Fibroblast of skin of right quadriceps (primary cell): ENCODE measurements at regions not wholly inside any gene's neighbourhood (a gene's known extent, or its start where the extent isn't known, plus 50 kb on each side); places are given as distances from the start of the nearest gene placed in this dataset.
"Not testable (repeated sequence)": the region's sequence is repeated elsewhere in the genome, so short reads cannot be mapped to it uniquely, and the experiment has no call there.

Experiments
- DNase-seq: peaks from one replicate; pipeline ENCODE4 v3.0.0-alpha.2; 2013

DNA sequence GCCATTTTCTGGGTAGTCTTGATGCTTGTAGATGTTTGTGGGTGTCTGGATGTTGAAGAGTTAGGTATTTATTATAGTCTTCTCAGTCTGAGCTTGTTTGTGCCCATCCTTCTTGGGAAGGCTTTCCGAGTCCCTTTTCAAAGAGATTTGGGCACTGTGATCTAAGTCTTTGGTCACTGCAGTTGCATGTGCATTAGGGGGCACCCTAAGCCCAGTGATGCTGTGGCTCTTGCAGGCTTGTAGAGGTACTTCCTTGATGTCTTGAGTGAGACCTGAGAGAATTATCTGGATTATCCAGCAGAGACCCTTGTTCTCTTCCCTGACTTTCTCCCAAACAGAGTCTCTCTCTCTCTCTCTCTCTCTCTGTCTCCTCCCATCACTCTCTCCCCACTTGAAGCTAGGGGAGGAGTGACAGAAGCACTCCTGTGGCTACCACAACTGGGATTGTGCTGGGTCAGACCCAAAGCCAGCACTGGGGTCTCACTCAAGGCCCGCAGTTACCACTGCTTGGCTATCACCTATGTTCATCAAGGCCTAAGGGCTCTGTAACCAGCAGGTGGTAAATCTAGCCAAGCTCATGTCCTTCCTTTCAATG is 68.5 kb downstream of the TMCO5A start:
- DNase-seq = peak; percentile 77

DNA sequence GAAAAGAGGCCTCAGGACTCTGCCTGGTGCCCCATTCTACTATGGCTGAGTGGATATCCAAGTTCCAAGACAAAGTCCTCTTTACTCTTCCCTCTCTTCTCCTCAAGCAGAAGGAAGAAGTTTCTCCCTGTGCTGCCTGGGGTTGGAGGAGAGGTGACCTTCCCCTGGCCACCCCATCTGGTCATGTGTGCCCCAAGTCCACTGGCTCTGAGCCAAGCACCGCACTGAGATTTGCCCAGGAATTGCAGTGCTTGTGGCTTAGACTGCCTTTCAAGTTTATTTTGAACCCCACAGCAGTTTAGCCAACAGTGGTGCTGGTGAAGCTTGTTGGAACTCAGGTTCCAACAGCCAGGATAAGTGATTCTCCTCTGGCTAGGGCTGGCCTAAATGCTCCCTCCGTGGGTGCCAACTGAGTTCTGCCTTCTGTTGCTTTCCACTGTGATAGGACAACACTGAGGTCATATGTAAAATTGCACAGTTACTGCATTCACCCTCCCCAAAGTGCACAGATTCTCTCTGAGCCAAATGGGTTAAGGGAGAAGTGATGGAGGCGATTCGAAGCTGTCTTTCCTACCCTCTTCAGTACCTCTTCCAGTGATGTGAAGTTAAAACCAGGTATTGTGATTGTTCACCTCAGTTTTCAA is 69.9 kb downstream of the TMCO5A start:
- DNase-seq = no peak

GRCh38 chr15:38005953-38006808 is 71.7 kb downstream of the TMCO5A start:
- DNase-seq = no peak

GRCh38 chr15:38010395-38010794 is 76.0 kb downstream of the TMCO5A start:
- peak; percentile 54 for DNase-seq

GRCh38 chr15:38012894-38013293 is 78.5 kb downstream of the TMCO5A start:
- DNase-seq = no peak

DNA sequence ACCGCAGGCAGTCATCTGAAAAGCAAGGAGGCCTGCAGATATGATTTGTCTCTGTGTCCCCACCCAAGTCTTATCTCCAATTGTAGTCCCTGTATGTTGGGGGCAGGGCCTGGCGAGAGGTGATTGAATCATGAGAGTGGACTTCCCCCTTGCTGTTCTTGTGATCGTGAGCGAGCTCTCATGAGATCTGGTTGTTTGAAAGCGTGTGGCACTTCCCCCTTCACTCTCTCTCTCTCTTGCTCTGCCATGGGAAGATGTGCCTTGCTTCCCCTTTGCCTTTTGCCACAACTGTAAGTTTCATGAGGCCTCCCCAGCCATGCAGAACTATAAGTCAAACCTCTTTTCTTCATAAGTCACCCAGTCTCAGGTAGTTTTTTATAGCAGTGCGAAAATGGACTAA is 83.3 kb downstream of the TMCO5A start:
- DNase-seq = no peak

- DNase-seq = no peak
These were observed 84.6 kb downstream of the TMCO5A start for GRCh38 chr15:38019066-38019465.

DNA sequence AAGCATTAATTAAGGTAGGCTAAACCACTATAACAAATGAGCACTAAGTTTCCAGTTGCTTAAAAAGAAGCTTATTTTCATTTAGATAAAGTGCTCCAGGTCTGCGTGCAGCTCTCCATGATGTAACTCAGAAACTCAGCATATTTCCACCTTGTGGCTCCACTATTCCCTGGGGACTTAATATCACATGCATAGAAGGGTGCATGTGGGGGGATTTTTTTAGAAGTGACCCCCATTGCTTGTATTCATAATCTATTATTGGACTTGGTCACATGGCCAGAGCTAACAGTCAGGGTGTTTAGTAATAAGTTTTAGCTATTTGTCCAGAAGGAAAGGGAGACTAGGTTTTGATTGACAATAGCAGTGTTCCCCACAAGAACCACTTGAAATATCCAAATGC is 86.8 kb downstream of the TMCO5A start:
- no peak for DNase-seq

GRCh38 chr15:38024293-38025091 is 90.1 kb downstream of the TMCO5A start:
- no peak for DNase-seq

DNA sequence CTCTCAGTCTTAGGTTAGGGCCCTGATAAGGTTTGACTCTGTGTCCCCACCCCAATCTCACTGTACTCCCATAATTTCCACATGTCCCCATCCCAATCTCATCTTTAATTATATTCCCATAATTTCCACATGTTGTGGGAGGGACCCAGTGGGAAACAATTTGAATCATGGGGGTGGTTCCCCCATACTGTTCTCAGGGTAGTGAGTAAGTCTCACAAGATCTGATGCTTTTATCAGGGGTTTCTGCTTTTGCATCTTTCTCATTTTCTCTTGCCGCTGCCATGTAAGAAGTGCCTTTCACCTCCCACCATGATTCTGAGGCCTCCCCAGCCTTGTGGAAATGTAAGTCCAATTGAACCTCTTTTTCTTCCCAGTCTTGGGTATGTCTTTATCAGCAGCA is 91.2 kb downstream of the TMCO5A start:
- DNase-seq = not testable (repeated sequence)

GRCh38 chr15:38028869-38029268 is 94.4 kb downstream of the TMCO5A start:
- peak; percentile 39 for DNase-seq

DNA sequence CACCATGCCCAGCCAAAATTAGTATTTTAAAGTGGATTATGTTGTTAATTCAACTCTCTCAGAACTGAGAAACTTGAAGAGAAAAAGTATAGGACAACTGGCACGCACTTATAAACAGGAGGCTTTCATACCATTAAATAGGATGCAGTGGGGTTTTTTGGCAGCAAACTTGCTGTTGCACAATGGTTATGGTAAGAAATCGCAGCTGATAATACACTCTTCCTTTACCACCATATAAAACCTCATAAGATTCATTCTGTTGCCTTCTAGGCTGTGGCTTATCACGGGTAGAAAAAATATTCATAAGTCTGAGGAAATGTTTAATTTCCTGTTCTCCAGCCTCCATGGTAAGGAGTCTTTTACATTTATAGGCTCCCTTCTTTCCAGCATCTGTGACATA is 95.3 kb downstream of the TMCO5A start:
- DNase-seq = peak; percentile 55

DNA sequence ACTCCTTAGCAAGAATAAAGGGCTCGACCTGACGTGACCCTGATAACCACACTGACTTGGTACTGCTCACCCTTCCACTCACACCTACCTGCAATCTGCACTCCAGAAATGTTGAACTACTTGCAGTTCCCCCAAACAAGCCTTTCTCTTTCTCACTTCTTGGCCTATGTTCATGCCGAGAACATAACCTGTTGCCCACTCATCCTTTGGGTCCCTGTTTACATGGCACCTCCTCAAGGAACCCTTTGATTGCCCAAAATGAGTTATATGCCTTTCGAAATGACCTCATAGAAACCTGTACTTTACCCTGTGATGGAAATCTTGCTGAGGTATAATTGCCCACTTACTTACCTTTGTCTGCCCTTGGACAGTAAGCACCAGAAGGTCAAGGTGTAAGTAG is 96.2 kb downstream of the TMCO5A start:
- DNase-seq = no peak

- DNase-seq = no peak
These were observed 101.3 kb downstream of the TMCO5A start for GRCh38 chr15:38035701-38036100.

- DNase-seq = no peak
These were observed 102.4 kb downstream of the TMCO5A start for GRCh38 chr15:38036790-38037338.

GRCh38 chr15:38038659-38039442 is 104.4 kb downstream of the TMCO5A start:
- DNase-seq = peak; percentile 92

DNA sequence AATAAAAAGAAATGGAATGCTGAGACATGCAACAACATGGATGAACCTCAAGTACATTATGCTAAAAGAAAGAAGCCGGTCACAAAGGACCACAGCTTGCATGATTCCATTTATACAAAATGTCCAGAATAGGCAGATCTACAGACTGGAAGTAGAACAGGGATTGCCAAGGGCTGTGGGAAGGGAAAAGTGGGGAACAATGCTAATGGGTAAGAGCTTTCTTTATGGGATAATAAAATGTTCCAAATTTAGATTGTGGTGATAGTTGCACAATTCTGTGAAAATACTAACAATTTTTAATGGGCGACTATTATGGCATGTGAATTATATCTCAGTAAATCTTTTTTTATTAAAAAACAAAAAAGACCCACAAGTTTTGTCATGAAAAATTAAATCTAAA is 106.2 kb downstream of the TMCO5A start:
- peak; percentile 57 for DNase-seq

- DNase-seq = peak; percentile 85
These were observed 107.1 kb downstream of the TMCO5A start for GRCh38 chr15:38041576-38041975.

GRCh38 chr15:38042211-38042610 is 107.8 kb downstream of the TMCO5A start:
- no peak for DNase-seq

DNA sequence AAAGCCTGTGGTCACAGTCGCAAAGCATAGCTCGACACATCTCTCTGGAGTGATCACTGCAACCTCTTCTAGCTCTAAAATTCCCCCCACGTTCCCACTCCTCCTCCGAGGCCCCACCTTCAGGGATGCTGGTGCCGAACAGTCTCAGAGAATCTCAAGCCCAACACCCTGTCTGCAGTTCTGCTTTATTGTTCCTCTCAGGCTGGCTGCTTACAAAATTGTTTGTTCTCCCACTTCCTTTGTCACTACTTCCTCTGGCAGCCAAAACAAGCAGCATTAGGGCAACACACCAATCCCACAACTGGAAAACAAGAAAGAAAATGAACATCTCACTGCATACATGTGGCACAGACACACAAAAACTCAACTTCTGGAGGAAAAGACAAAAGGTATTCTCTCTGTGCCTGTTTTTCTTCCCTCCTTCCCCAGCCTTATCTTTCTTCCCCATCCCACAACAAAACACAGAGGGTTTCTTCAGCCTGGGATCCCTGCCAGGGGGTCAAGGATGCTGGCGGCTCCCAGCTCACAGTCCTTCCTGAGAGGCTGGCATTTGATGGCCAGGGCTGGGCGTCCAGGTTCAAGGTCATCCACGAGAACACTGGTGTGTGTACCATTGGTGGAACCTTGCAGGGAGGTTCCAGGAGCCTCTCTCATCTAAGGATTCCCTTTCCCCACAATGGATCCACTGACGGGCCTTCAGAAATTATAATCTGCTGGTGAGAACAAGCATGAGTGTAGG is 108.4 kb downstream of the TMCO5A start:
- DNase-seq = no peak
